Stimulated activated CD4-positive, alpha-beta T cell treated with anti-CD3 and anti-CD28 coated beads, Interleukin-2, amount 100 ng/mL, for 24 hours (primary cell): ENCODE measurements at regions not wholly inside any gene's neighbourhood (a gene's known extent, or its start where the extent isn't known, plus 50 kb on each side); places are given as distances from the start of the nearest gene placed in this dataset.
A peak's percentile ranks its signal among the peaks of the same experiment; 100 is the strongest.
"Not testable (repeated sequence)": the region's sequence is repeated elsewhere in the genome, so short reads cannot be mapped to it uniquely, and the experiment has no call there.

Experiments
- DNase-seq, 2 donors: peaks; one replicate each; pipeline ENCODE4 v3.0.0-alpha.2; 2020

GRCh38 chr15:85196697-85197096 is 183.7 kb upstream of the AKAP13 start:
- DNase-seq = not testable (repeated sequence)

- DNase-seq = not testable (repeated sequence)
These were observed 182.8 kb upstream of the AKAP13 start for GRCh38 chr15:85197582-85197981.

GRCh38 chr15:85198432-85198831 is 182.0 kb upstream of the AKAP13 start:
- not testable (repeated sequence) for DNase-seq

- not testable (repeated sequence) for DNase-seq
These were observed 180.2 kb upstream of the AKAP13 start for GRCh38 chr15:85200215-85200614.

- not testable (repeated sequence) for DNase-seq
These were observed 179.1 kb upstream of the AKAP13 start for GRCh38 chr15:85201118-85201793.

- not testable (repeated sequence) for DNase-seq
These were observed 175.9 kb upstream of the AKAP13 start for GRCh38 chr15:85204481-85204880.

- not testable (repeated sequence) for DNase-seq
These were observed 146.5 kb upstream of the AKAP13 start for GRCh38 chr15:85233791-85234325.

- not testable (repeated sequence) for DNase-seq
These were observed 145.8 kb upstream of the AKAP13 start for GRCh38 chr15:85234450-85235196.

GRCh38 chr15:85244056-85244455 is 136.3 kb upstream of the AKAP13 start:
- not testable (repeated sequence) for DNase-seq

- DNase-seq = peak in 1 of 2 donors; percentile 24
These were observed 129.4 kb upstream of the AKAP13 start for GRCh38 chr15:85250938-85251542.

- DNase-seq = not testable (repeated sequence)
These were observed 127.0 kb upstream of the AKAP13 start for GRCh38 chr15:85253196-85253915.

GRCh38 chr15:85254961-85255360 is 125.4 kb upstream of the AKAP13 start:
- DNase-seq = not testable (repeated sequence)

- not testable (repeated sequence) for DNase-seq
These were observed 124.9 kb upstream of the AKAP13 start for GRCh38 chr15:85255502-85255901.

- DNase-seq = not testable (repeated sequence)
These were observed 124.1 kb upstream of the AKAP13 start for GRCh38 chr15:85256009-85256997.

GRCh38 chr15:85258062-85258445 is 122.3 kb upstream of the AKAP13 start:
- DNase-seq = not testable (repeated sequence)

- not testable (repeated sequence) for DNase-seq
These were observed 121.7 kb upstream of the AKAP13 start for GRCh38 chr15:85258559-85259209.

GRCh38 chr15:85260526-85260925 is 119.9 kb upstream of the AKAP13 start:
- DNase-seq = not testable (repeated sequence)

GRCh38 chr15:85262461-85263055 is 117.8 kb upstream of the AKAP13 start:
- DNase-seq = peak in 1 of 2 donors; percentile 5

GRCh38 chr15:85263842-85264440 is 116.5 kb upstream of the AKAP13 start:
- peak in 1 of 2 donors; percentile 4 for DNase-seq

- DNase-seq = peak in 1 of 2 donors; percentile 7
These were observed 115.7 kb upstream of the AKAP13 start for GRCh38 chr15:85264614-85265190.
